ENCODE measurements at regions not wholly inside any gene's neighbourhood (a gene's known extent, or its start where the extent isn't known, plus 50 kb on each side); places are given as distances from the start of the nearest gene placed in this dataset.
A peak's percentile ranks its signal among the peaks of the same experiment; 100 is the strongest.

- DNase-seq (ENCODE audit: low spot score) = no peak
Measured at GRCh38 chr4:41318839-41319530, 62.3 kb downstream of the UCHL1 start.

- DNase-seq (ENCODE audit: low spot score) = no peak
Measured at GRCh38 chr4:41319553-41319952, 62.8 kb downstream of the UCHL1 start.

- no peak for DNase-seq (ENCODE audit: low spot score)
Measured at GRCh38 chr4:41320278-41320677, 63.5 kb downstream of the UCHL1 start.

- DNase-seq (ENCODE audit: low spot score) = no peak
Measured at GRCh38 chr4:41320786-41321185, 64.1 kb downstream of the UCHL1 start.

GRCh38 chr4:41321216-41321945 lies 64.7 kb downstream of the UCHL1 start:
- DNase-seq (ENCODE audit: low spot score) = no peak

- no peak for DNase-seq (ENCODE audit: low spot score)
Measured at GRCh38 chr4:41322617-41323016, 65.9 kb downstream of the UCHL1 start.

- no peak for DNase-seq (ENCODE audit: low spot score)
Measured at GRCh38 chr4:41323179-41323578, 66.5 kb downstream of the UCHL1 start.

- no peak for DNase-seq (ENCODE audit: low spot score)
Measured at GRCh38 chr4:41323706-41324105, 67.0 kb downstream of the UCHL1 start.

GRCh38 chr4:41324861-41325260 lies 68.1 kb downstream of the UCHL1 start:
- DNase-seq (ENCODE audit: low spot score) = no peak

GRCh38 chr4:41325901-41326300 lies 69.2 kb downstream of the UCHL1 start:
- no peak for DNase-seq (ENCODE audit: low spot score)

GRCh38 chr4:41326776-41327175 lies 70.0 kb downstream of the UCHL1 start:
- no peak for DNase-seq (ENCODE audit: low spot score)

- no peak for DNase-seq (ENCODE audit: low spot score)
Measured at GRCh38 chr4:41327770-41328169, 71.0 kb downstream of the UCHL1 start.

GRCh38 chr4:41329361-41329760 lies 72.6 kb downstream of the UCHL1 start:
- DNase-seq (ENCODE audit: low spot score) = no peak

- DNase-seq (ENCODE audit: low spot score) = no peak
Measured at GRCh38 chr4:41331224-41331623, 74.5 kb downstream of the UCHL1 start.

GRCh38 chr4:41332510-41333054 lies 75.9 kb downstream of the UCHL1 start:
- no peak for DNase-seq (ENCODE audit: low spot score)

GRCh38 chr4:41334182-41334581 lies 77.5 kb downstream of the UCHL1 start:
- DNase-seq (ENCODE audit: low spot score) = no peak

- peak; percentile 79 for DNase-seq (ENCODE audit: low spot score)
Measured at GRCh38 chr4:41339812-41340809, 83.4 kb downstream of the UCHL1 start.

- no peak for DNase-seq (ENCODE audit: low spot score)
Measured at GRCh38 chr4:41346306-41347061, 89.8 kb downstream of the UCHL1 start.

- no peak for DNase-seq (ENCODE audit: low spot score)
Measured at GRCh38 chr4:41349021-41349420, 92.3 kb downstream of the UCHL1 start.

- peak; percentile 81 for DNase-seq (ENCODE audit: low spot score)
Measured at GRCh38 chr4:41358647-41359421, 102.1 kb downstream of the UCHL1 start.

GRCh38 chr4:41359422-41359775 lies 102.7 kb downstream of the UCHL1 start:
- no peak for DNase-seq (ENCODE audit: low spot score)

All from cerebellar cortex (tissue), 1 donor.